ENCODE measurements at regions not wholly inside any gene's neighbourhood (a gene's known extent, or its start where the extent isn't known, plus 50 kb on each side); places are given as distances from the start of the nearest gene placed in this dataset.

DNA sequence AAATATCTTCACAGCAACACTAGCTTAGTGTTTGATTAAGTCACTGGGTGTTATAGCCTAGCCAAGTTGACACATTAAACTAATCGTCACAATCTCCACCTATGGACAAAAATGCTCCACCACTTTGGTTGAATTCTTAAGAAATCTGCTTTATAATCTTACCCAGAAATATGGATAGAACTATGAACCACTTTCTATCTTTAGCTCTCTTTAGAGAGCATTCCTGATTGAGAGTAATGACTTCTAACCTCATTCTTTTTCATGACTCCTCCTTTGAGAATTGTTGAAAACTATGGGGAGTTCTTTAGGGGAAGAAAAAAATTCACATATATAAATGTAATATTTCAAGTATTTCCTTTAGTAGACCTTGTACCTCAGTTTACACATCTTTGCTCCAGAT lies 1282.2 kb upstream of the ZEB2 start:
- DNase-seq (no peak), ATAC-seq (no peak)
- no peak overlapping the region for H3K4me3 ChIP-seq
- no peaks in the 10 kb centered on the region for H3K36me3 ChIP-seq (ENCODE audit: low read depth)
- H3K4me1 ChIP-seq (ENCODE audit: low read depth) = no peaks in the 10 kb centered on the region
- TF ChIP-seq, protein P1, sequence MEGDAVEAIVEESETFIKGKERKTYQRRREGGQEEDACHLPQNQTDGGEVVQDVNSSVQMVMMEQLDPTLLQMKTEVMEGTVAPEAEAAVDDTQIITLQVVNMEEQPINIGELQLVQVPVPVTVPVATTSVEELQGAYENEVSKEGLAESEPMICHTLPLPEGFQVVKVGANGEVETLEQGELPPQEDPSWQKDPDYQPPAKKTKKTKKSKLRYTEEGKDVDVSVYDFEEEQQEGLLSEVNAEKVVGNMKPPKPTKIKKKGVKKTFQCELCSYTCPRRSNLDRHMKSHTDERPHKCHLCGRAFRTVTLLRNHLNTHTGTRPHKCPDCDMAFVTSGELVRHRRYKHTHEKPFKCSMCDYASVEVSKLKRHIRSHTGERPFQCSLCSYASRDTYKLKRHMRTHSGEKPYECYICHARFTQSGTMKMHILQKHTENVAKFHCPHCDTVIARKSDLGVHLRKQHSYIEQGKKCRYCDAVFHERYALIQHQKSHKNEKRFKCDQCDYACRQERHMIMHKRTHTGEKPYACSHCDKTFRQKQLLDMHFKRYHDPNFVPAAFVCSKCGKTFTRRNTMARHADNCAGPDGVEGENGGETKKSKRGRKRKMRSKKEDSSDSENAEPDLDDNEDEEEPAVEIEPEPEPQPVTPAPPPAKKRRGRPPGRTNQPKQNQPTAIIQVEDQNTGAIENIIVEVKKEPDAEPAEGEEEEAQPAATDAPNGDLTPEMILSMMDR (IDR thresholded peaks at IDR 0.05) = no peak
- intact Hi-C loops (cut with DNase I, micrococcal nuclease) = no loop called here
- no peaks in the 10 kb centered on the region for H3K9me3 ChIP-seq

- Histone ChIP-seq H3K4me1 (ENCODE audit: low read depth) (no peaks in the 10 kb centered on the region), H3K4me3 (no peak overlapping the region), H3K9me3 (no peaks in the 10 kb centered on the region), H3K36me3 (ENCODE audit: low read depth) (no peaks in the 10 kb centered on the region)
- DNase-seq (no peak), ATAC-seq (no peak)
- TF ChIP-seq, protein P1 (IDR thresholded peaks at IDR 0.05) = no peak
- intact Hi-C loops (cut with DNase I, micrococcal nuclease) = no loop called here
Measured at GRCh38 chr2:145801210-145801609, 1281.3 kb upstream of the ZEB2 start.

DNA sequence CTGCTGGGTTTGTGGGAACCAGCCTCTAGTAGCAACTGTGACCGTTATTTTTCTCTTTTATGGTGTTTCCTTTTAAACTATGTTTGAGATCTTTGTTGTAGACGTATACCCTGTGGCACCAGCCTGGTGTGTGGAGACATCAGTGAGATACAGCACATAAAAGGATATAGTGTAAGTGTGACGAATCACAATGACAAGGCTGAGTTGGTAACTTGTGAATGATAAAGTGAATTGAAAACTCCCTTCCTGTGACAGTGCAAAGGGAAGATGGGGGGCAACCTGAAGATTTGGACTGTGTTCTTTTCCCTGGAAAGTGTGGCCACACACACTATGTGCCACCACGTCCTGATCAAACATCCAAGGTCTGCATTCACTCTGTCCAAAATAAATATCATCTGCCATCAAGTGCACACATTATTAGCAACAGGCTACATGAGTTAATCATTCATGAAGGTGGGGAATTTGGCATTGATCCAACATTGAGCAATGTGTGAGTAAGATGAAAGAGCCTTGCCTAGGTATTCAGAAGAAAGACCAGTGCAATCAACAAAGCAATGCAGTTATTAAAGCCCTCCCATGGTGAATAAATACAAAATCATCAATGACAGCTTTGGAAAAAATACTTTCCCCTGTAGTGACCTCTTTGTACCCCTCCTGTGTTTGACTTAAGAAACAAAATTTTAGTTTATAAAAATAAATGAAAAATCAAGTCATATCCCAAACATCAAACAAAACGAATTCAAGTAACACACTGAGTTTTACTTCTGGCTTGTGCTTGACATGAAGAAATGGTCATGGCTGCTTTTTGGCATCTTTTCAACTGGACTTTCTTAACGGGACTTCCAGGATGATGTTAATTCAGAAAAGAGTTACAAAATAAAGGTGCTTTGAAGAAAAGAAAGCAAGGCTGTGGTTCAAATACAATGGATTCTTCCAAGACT lies 1280.5 kb upstream of the ZEB2 start:
- H3K36me3 ChIP-seq (ENCODE audit: low read depth) = no peaks in the 10 kb centered on the region
- H3K9me3 ChIP-seq = no peaks in the 10 kb centered on the region
- H3K4me3 ChIP-seq = no peak overlapping the region
- TF ChIP-seq, protein P1 (IDR thresholded peaks at IDR 0.05) = no peak
- DNase-seq (no peak), ATAC-seq (no peak)
- no peaks in the 10 kb centered on the region for H3K4me1 ChIP-seq (ENCODE audit: low read depth)
- intact Hi-C loops (cut with DNase I, micrococcal nuclease) = no loop called here

DNA sequence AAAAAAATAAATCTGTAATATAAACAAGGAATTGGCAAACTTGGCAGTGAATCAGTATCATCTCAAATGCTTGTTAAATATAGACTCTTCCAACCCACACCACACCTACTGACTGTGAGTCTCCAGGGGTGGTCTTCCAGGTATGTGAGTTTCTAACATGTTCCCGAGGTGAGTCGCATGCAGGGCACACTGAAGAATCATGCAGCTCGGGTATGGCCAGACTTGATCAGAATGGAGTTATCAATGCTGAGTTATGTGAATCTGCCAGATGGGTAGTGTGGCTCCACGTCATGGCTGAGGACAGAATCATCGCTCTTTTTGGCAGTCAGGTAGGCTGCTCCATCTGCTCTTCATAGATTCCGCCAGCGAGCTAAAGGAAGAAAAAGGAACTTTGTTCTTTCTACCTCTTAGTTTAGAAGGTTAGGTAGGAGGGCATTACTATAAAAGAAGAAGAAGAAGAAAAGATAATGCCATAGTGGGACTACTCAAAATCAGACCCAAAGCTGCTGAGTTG lies 1279.7 kb upstream of the ZEB2 start:
- no peak overlapping the region for H3K4me3 ChIP-seq
- DNase-seq (no peak), ATAC-seq (no peak)
- H3K36me3 ChIP-seq (ENCODE audit: low read depth) = no peaks in the 10 kb centered on the region
- TF ChIP-seq, protein P1 (IDR thresholded peaks at IDR 0.05) = no peak
- no peaks in the 10 kb centered on the region for H3K9me3 ChIP-seq
- intact Hi-C loops (cut with DNase I, micrococcal nuclease) = no loop called here
- no peaks in the 10 kb centered on the region for H3K4me1 ChIP-seq (ENCODE audit: low read depth)

DNA sequence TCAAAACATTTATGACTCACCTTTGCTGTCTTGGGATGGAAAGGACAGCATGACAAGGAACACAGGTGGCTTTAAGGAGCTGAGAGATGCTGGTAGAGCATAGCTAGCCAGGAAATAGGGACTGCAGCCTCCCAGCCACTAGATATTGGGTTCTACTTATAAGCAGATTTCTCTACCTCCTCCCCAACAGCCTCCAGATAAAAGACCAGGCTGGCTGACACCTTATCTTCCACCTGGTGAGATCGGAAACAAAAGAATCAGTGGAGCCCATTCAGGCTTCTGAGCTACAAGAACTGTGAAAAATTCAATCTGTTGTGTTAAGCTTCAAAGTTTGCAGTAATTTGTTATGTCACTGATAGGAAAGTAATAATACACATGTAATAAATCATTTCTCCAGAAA lies 1278.5 kb upstream of the ZEB2 start:
- TF ChIP-seq, protein P1 (IDR thresholded peaks at IDR 0.05) = no peak
- ATAC-seq (no peak), DNase-seq (no peak)
- intact Hi-C loops (cut with DNase I, micrococcal nuclease) = no loop called here
- Histone ChIP-seq H3K36me3 (ENCODE audit: low read depth) (no peaks in the 10 kb centered on the region), H3K9me3 (no peaks in the 10 kb centered on the region), H3K4me3 (no peak overlapping the region), H3K4me1 (ENCODE audit: low read depth) (no peaks in the 10 kb centered on the region)

Measured in mucosa of descending colon (tissue), 3 donors.